Astrocyte of the hippocampus (primary cell): ENCODE measurements at regions not wholly inside any gene's neighbourhood (a gene's known extent, or its start where the extent isn't known, plus 50 kb on each side); places are given as distances from the start of the nearest gene placed in this dataset.
A peak's percentile ranks its signal among the peaks of the same experiment; 100 is the strongest.

Experiments used
- DNase-seq: peaks from one replicate; pipeline ENCODE4 v3.0.0; 2011; ENCODE audit warnings: low read depth, low spot score

GRCh38 chr15:88382482-88382983, 84.7 kb downstream of the MRPL46 start:
- DNase-seq = peak; percentile 86

GRCh38 chr15:88378188-88378637, 89.0 kb downstream of the MRPL46 start:
- DNase-seq = peak; percentile 69

GRCh38 chr15:88377509-88377908, 89.7 kb downstream of the MRPL46 start:
- no peak for DNase-seq

- DNase-seq = peak; percentile 14
These were observed 90.5 kb downstream of the MRPL46 start for GRCh38 chr15:88376574-88377174.

GRCh38 chr15:88375234-88375927, 91.8 kb downstream of the MRPL46 start:
- DNase-seq = peak; percentile 83

GRCh38 chr15:88365124-88365523, 102.1 kb downstream of the MRPL46 start:
- no peak for DNase-seq

GRCh38 chr15:88348579-88349230, 92.2 kb upstream of the NTRK3 start:
- DNase-seq = no peak

- no peak for DNase-seq
These were observed 89.4 kb upstream of the NTRK3 start for GRCh38 chr15:88345962-88346361.

GRCh38 chr15:88344786-88345185, 88.2 kb upstream of the NTRK3 start:
- no peak for DNase-seq

- peak; percentile 58 for DNase-seq
These were observed 86.1 kb upstream of the NTRK3 start for GRCh38 chr15:88342666-88343065.

- DNase-seq = no peak
These were observed 85.1 kb upstream of the NTRK3 start for GRCh38 chr15:88341653-88342052.

GRCh38 chr15:88341006-88341405, 84.5 kb upstream of the NTRK3 start:
- DNase-seq = no peak

GRCh38 chr15:88337993-88338392, 81.5 kb upstream of the NTRK3 start:
- no peak for DNase-seq

- no peak for DNase-seq
These were observed 78.5 kb upstream of the NTRK3 start for GRCh38 chr15:88335074-88335473.

GRCh38 chr15:88334436-88334835, 77.9 kb upstream of the NTRK3 start:
- DNase-seq = peak; percentile 79

GRCh38 chr15:88331291-88331690, 74.8 kb upstream of the NTRK3 start:
- peak; percentile 35 for DNase-seq

- no peak for DNase-seq
These were observed 70.4 kb upstream of the NTRK3 start for GRCh38 chr15:88326924-88327323.

- DNase-seq = no peak
These were observed 68.2 kb upstream of the NTRK3 start for GRCh38 chr15:88324741-88325065.

- no peak for DNase-seq
These were observed 67.6 kb upstream of the NTRK3 start for GRCh38 chr15:88323976-88324740.

- no peak for DNase-seq
These were observed 66.9 kb upstream of the NTRK3 start for GRCh38 chr15:88323468-88323867.

- DNase-seq = no peak
These were observed 65.9 kb upstream of the NTRK3 start for GRCh38 chr15:88322461-88322860.

GRCh38 chr15:88321271-88321670, 64.7 kb upstream of the NTRK3 start:
- DNase-seq = no peak
